AG09319 (cell line): ENCODE measurements at regions not wholly inside any gene's neighbourhood (a gene's known extent, or its start where the extent isn't known, plus 50 kb on each side); places are given as distances from the start of the nearest gene placed in this dataset.

Experiments used
- DNase-seq: peaks from one replicate; pipeline ENCODE4 v3.0.0-alpha.2; 2010; ENCODE audit warnings: low read depth; ENCODE audit errors: extremely low read depth
- TF ChIP-seq, protein P1 (sequence below): IDR thresholded peaks from 2 replicates; pipeline ENCODE4 v1.5.1; 2011; ENCODE audit warnings: low read depth, mild to moderate bottlenecking, inconsistent platforms, low read length, moderate library complexity

DNA sequence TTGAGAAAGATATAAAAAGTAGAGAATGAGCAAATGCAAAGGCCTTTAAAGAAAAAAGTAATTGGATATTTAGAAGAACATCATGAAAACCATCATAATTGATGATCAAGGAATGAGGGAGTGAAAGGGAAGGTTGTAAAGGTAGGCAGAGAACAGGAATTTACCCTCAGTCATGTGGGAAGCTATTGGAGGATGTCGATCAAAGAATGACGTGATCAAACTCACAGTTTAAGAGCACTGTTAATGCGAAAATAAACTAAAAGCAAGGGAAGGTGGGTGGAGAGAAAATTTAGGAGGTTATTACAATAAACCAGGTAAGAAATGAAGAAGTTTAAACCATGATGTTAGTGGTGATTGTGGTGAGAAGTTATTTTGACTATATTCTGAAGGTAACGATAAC is 982.6 kb upstream of the EYS start:
- DNase-seq, result no peak
- TF ChIP-seq, protein P1, sequence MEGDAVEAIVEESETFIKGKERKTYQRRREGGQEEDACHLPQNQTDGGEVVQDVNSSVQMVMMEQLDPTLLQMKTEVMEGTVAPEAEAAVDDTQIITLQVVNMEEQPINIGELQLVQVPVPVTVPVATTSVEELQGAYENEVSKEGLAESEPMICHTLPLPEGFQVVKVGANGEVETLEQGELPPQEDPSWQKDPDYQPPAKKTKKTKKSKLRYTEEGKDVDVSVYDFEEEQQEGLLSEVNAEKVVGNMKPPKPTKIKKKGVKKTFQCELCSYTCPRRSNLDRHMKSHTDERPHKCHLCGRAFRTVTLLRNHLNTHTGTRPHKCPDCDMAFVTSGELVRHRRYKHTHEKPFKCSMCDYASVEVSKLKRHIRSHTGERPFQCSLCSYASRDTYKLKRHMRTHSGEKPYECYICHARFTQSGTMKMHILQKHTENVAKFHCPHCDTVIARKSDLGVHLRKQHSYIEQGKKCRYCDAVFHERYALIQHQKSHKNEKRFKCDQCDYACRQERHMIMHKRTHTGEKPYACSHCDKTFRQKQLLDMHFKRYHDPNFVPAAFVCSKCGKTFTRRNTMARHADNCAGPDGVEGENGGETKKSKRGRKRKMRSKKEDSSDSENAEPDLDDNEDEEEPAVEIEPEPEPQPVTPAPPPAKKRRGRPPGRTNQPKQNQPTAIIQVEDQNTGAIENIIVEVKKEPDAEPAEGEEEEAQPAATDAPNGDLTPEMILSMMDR, result no peak

DNA sequence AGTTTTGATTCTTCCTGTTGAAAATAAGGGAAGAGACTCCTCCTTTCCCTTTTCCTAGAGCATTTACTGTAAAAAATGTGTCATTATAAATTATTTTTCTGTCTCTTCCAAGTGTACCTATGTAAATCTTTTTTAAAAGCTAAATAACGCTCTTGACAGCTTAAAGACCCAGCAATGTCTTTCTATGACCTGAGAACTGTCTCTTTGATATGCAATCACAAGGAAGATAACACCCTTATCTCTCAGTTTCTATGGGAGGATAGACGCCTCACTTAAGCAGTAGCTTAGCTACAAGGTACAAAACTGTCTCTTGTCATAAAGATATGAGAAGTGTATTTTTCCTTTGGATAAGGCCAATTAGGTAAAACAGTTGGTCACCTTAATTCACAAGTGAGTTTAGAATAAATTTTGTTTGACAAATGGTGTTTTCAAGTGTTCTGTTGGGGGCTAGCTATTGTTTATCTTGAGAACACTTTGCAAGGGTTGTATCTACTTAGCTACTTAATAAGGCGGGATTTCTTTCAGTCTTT is 980.6 kb upstream of the EYS start:
- DNase-seq, result no peak

DNA sequence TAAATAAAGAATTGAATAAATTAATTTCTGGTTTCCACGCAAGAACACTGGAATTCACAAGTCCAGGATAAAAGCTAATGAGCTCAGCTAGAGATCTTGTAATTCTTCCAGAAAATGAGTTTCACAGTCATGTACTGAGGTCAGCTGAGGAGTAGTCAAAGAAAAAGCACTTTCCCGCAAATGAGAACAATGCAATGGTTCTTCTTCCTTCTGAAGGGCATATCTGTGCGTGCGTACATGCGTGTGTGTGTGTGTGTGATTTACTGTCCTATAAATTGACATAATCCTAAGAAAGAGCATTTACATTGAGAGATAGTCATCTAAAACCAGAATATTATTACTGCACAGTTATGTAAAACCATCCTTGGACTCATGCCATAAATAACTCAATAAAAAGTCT is 968.9 kb upstream of the EYS start:
- TF ChIP-seq, protein P1, result no peak
- DNase-seq, result no peak

More for the DNA sequence above, 980.6 kb upstream of the EYS start:
- TF ChIP-seq, protein P1, result no peak

DNA sequence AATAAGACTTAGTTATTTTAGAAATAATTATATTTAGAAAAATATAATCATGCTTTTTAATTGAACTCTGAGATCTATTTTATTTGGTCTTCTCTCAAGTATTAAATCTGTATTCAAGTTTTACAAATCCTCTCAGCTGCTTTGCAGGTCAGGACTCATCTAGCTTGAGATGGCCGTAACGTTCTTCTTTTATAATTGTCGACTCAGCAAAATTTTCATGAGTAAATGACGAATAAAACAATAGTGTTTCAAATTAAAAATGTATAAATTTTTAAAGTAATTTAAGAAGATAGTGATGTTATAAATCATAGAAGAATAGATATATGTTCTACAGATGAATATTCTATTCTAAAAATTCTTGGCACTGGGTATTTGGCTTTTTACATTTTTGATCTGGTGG is 957.1 kb upstream of the EYS start:
- no peak for DNase-seq
- TF ChIP-seq, protein P1, result no peak

DNA sequence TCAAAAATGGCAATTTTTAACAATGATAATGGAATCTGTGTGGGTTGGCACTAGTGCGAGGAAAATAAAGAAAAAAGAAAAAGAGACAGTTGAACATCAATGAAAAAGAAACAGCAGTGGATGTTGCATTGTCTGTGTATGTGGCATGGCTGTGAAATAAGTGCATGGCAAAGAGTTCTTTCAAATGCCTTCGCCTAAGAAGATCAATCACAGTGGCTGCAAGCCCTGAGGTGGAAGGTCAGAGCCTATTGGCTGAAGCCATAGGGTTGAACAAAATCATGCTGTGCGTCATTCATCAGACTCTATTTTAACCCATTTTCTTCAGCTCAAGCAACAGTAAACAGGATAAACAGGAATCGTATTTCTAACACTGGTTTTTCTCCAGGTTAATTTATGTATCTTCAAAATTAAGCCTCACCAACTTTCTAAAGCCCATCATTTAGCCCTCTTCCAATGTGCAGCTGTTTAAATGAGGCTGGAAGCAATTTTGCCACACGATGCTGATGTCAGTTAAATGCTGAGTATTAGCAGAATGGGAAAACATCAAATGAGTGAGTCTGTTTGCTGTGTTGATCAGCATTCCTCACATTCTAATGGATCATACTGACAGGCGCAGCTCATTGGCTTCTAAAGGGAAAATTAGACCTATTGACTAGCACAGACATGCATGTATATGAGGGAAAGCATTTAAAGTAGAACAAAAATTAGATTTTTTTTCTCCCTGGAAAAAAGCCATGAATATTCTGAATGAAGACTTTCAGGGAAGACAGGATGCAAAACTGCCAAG is 955.9 kb upstream of the EYS start:
- TF ChIP-seq, protein P1, result no peak

DNA sequence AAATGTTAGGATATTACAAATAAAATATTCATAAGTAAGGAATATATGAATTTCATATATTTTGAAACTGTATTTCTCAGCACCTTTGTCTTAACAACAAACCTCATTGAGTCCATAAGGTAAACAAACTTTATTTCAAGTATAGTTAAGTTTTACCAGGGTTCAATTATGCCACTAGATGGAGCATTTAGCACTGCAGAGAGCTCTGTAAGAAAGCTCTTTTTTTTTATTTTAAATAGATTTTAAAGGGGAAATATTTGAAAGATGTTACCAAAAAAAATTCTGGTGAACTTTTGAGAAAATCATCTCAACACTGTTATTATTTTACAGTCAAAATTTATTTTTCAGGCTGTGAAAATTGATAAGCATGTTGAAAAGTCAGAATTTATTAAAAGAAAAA is 955.2 kb upstream of the EYS start:
- DNase-seq, result no peak
- TF ChIP-seq, protein P1, result no peak

More for the DNA sequence above, 955.9 kb upstream of the EYS start:
- DNase-seq, result no peak

DNA sequence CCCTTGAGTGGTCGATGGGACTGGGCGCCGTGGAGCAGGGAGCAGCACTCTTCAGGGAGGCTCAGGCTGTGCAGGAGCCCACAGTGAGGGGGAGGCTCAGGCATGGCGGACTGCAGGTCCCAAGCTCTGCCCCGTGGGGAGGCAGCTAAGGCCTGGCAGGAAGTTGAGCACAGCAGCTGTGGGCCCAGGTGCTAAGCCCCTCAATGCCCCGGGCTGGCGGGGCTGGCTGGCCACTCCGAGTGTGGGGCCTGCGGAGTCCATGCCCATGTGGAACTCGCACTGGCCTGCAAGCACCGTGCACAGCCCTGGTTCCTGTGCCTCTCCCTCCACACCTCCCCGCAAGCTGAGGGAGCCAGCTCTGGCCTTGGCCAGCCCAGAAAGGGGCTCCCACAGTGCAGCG is 948.4 kb upstream of the EYS start:
- TF ChIP-seq, protein P1, result no peak
- no peak for DNase-seq
